NCI-H2227 (cell line): ENCODE measurements at regions not wholly inside any gene's neighbourhood (a gene's known extent, or its start where the extent isn't known, plus 50 kb on each side); places are given as distances from the start of the nearest gene placed in this dataset.

Source experiments
- DNase-seq: peaks from one replicate; lab custom pipeline; 2025; ENCODE audit not compliant: unreplicated experiment; lab: John Stamatoyannopoulos, UW

DNA sequence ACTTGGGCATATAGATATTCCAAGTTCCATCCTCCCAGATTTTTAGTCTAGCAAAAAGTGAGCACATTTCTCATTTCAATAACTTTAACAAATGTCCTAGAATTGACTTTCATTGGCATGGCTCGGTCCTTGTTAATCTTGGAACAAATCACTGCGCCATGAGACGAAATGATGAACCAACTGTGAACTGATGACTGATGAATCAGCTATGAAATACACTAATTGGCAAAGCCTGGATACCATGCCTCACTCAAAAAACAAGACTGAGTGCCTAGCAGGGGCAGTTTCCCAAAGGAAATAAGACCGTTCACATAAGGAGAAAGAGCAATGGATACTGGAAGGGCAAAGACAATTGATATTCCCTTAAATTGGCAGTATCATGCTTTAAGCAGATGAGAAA lies 248.6 kb upstream of the VEGFC start:
- DNase-seq: no peak

DNA sequence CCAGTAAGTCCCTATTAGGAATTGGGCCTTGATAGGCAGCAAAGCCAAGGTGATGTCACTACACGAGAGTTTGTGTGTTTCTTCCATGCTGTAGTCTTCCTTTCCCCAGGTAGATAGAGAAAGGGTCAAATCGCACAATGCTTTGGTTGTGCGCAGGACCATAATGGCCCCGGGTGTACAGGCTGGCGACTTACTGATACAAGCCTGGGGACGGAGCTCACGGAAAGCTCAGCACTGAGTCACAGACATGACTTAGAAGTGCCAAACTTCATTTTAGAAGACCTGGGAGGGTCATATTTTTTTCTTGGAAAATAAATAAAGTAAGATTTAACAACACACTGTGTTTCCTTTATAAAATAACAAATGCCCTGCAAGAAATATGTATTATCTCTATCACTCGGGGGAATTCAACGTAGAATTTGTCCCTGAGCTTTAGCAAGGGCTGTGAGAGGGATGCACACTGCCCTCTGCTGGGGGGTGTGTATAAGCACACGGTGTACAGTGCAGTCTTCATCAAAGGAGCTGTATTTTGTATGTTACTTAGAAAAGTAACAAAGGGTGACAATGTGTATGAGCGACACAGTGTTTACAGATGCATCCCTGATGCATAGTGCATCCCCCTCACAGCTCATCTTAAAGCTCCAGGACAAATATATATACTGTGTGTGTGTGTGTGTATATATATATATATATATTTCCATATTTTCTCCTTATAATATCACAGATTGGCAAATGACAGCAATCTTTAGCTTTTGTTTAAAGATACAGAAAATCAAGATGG lies 254.5 kb upstream of the VEGFC start:
- peak; percentile 43 for DNase-seq

DNA sequence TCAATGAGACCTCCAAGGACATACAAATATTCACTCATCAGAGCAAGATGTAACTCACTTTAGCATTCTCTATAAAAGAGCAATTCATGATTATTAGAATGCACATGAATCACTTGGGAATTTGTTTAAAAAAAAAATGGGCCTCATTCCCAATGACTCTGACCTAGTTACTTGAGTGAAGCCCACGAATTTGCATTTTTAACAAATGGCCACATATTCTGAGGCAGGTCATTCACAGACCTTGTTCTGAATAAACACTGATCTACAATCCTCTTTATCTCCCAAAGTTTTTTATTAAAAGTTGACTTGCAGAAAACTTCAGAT lies 255.1 kb upstream of the VEGFC start:
- no peak for DNase-seq

DNA sequence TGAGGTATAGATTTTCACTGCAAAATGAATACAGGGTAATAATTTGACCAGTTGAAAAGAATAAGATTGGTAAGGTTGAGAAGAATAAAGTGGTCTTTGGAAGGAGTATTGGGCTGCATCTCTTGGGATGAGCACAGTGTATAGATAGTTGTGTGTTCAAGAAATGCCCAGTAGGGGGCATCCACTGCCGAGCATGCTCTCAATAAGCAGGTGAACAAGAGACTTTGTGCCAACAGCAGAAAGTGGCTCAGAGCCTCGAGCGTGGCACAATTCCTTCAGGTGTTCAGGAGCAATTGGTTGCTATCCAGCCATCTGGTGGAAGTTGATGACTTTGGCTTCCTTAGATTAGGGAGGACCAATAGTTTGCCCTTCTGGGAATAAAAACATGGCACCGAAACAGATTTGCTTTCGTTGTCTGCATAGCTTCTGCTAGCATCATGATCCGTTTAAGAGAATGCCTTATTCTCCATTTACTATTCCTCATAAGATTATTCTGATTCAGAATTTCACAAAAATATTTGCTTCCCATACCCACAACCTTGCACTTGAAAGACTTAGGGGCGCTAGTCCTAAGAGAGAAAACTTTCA lies 258.1 kb upstream of the NEIL3 start:
- DNase-seq: peak; percentile 19

DNA sequence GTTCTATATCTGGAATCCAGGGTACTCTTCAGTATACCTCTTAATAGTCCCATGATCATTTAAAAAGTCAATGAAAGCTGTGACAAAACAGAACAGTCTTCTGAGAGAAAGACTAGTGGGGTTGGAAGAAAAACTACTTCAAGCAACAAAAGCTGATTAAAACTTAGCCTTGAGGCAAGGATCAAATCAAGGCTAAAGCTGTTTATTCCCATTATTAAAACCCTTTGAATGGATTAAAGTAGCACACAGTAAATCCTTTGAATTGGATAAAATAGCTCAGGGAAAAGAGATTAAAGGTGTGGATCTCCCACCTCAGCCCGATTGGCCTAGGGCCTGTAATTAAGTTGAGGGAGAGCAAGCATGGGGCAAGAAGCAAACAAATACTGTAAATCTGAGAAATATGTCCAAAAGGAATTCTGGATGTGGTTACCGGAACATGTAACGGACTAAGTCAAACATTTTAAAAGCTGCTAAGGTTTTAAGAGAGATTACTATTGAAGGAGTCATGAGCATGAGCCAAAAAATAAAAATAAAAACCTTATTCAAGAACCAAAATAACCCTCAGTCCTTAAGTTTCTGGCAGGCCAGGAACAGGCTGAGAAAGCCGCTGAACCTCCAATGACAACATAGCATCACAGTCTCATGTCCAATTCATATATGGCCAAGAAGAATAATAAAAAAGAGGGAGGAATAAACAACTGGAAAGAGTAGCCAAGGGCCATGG lies 257.3 kb upstream of the NEIL3 start:
- no peak for DNase-seq

DNA sequence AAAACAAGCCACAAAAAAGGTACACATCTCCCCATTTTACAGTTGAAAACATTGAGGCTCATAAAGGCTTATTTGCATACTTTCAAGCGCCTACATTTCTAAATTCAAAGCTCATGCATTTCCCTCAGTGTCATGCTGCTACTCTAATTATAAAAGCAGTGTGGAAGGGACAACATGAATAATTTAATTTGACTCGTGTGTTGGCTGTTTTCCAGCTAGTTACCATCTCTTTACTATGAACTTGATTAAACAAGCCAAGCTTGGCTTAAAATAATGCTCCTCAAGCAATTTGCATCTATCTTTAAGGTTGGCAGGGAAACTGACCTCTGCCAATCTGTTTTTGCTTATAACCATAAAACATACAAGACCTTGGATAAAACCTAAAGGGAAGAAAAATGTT lies 252.5 kb upstream of the NEIL3 start:
- no peak for DNase-seq

DNA sequence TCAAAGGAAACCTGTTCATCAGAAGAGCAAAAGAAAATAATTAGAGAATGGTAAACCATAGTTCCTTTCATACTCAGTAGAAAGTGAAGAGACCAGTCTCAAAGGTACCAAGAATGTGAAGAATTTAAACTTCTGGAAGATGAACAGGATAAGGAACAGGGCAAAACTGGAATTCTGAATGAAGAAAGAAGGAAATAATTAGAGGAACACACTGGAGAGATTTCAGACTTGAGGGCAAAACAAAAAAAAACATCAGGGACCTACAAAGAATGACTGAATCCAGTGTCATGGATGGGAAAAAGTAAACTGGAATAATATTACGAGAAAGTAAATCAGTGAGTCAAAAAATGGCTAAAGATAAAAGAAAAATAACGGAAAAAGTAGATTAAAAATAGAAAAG lies 245.6 kb upstream of the NEIL3 start:
- no peak for DNase-seq

DNA sequence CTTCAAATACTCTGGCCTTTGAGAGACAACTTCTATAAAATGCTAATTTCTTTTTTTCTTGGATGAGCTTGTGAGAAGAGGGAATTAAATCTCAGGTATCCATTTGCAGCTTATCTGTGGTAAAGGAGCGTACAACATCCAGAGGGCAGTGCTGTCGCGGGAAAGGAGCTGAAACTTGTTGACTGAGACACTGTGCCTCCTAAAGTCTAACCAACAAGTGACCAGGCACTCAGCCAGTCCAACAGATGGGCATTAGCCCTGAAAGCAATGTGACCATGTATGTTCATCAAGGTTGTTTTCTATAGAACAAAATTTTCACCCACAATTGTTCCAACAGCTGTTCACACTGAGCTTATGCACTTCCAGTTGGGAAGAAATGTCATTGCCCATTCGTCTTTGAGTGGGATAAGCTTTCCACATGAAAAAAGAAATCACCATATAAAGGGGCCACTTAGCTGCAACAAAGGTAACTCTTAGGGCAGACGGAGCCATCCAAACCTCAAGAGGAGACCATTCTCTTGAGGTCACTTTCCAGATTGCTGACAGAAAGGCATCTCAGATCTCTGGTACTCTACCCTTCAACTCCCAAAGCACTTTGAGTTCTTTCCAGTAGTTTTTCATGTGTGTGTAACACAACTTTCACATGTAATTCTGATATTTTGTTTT lies 244.8 kb upstream of the NEIL3 start:
- DNase-seq: no peak

DNA sequence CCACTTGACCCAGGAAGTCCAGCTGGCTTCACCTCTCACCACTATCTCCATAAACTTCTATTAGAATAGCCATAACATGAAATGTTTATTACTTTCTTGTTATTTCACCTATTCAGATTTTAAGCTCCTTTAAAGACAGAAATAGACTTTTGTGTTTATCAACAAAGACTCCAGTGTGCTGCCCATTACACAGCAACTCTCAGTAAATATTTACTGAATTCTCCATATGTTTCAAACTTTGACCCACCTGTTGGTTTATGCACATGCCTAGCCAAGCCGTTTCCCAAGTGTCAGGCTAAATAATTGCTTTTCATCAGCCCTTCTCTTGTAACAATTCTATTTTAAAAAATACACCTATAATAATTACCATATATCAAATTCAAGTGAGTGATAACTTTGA lies 242.9 kb upstream of the NEIL3 start:
- DNase-seq: no peak

DNA sequence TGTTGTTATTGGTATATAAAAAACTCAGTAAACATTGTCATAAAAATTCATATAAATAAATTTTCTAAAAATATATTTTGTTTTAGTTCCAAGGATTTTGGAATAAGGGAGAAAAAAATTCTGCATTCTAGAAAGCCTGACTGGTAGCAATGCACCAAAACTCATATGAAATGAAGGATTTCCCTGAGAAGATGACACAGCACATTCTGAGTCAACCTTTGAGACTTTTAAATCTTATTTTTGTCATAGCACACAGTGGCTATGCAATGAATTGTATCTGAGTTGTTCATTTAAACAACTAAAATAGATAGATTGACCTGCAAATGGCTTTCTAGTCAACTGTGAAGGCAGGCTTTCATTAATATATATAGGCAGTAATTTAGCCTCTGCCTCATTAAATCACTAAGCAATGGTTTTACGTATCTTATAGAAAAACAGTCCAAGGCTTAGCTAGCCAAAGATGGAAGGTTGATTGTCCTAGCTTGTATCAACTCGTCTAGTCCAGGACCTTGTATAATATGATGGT lies 239.1 kb upstream of the NEIL3 start:
- DNase-seq: no peak

DNA sequence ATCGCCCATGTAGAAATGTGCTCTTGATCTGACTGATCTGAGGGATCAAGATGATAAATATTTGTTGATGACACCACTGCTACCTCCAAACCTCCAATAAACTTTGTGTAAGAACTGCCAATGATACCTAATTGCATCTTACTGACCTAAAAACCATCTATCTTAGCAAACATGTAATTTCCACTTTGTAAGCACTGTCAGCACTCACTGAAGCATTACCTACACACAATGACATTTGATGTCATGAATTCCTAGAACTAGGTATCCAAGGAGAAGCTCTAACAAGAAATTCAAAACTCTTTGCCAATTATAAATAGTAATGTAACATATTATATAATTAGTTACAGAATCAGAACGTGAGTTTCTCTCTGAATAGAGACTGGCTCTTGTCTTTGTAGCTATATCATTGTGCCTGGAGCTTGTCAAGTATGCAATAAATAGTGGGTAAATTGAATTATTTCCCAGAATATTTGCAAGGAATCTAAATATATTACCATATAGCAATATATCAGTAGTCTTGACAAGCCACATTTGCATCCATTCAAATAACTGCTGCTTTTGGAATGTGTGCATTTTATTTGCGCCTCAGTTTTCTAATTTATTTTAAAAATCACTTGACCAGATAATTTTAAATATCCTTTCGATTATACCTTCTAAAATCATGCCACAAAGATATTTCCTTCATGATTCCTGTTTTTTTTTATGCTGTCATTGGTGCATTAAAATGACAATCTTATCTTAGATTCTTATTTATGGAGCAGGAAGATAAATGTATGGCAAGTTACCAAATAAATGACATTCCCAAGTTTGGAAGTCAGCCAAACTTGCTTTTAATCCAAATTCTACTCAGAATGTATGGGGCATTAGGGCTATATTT lies 232.3 kb upstream of the NEIL3 start:
- peak; percentile 13 for DNase-seq

DNA sequence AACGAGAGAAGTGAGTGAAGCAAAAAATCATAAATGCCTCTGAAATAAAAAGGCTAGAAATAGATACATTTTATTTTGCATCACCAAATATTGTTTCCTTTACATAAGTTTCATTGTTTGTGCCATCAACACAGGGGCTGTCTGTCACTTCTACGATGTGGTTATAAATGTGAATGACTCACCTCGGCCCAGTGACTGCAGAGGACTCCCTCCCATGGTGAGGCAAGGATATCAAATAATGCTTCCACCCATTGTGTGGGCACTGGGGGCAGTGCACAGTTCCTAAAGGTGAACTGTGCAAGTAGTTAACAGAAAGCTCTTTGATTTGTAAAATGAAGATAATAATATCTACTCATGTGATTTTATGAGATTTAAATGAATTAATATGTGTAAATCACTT lies 230.3 kb upstream of the NEIL3 start:
- no peak for DNase-seq

DNA sequence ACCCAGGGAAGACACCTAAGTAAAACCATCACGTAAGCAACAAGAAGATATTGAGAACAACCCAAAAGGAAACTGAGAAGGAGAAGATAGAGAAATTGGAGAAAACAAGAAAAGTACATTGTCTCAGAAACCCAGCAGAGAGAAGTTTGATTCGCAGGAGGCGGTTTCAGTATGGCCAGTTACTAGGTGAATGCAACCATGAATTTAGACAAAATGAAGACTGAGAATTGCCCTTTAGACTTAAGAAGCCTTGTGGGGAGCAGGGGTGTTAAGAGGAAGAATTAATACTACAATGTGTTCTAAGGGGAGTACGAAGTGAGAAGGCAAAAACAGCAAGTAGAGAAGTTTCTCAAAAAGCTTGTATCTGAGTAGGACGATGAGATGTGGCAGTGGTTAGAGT lies 229.3 kb upstream of the NEIL3 start:
- no peak for DNase-seq

DNA sequence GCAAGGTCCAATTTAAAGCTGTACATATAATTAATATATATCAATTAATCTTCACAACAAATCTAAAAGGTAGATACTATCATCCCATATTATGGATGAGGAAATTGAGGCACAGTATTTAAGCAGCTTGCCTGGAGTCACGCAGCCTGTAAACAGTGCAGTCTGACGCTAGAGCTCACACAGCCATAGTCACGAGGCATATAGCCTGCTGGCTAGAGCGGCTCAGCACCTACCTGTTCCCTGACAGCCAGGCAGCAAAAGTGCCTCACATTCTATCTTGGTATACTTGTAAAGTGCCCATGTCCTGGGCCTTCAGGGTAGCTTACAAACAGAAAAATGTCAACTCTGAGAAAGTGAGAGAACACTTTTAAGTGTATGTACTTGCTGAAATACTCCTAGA lies 222.6 kb upstream of the NEIL3 start:
- DNase-seq: no peak

DNA sequence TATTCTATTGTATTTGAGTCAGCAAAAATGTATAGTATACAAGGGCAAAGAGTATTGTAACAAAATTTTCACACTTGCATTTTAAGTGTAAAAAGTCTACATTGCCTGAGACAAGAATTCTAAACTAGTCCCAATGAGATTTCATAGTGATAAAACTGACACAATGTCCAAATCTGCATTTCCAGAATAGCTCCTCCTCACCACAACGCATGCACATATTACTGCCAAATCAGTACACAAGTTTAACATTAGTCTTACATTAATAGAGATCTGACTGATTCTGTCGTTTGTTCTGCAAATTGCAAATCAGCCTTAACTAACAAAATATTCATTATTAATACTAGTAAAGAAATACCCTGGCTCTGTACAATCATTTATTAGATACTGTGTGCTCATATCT lies 222.2 kb upstream of the NEIL3 start:
- no peak for DNase-seq

DNA sequence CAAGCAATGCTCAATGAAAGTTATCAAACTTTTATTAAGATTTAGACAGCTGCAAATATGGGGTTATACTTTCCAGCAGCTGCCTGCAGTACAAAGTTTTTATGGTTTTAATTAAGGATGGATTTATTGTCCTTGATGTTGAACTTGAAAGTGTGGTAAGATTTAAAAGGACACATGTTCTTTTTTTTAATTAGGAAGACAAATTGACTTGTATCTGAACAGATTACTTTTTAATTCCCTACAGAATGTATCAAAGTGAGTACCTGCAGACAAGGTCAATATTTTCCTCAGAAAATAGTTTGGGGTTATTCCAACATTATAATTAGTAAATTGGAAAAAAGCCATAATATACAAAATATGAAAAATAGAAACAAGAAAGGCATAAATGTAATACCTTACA lies 218.2 kb upstream of the NEIL3 start:
- DNase-seq: no peak

DNA sequence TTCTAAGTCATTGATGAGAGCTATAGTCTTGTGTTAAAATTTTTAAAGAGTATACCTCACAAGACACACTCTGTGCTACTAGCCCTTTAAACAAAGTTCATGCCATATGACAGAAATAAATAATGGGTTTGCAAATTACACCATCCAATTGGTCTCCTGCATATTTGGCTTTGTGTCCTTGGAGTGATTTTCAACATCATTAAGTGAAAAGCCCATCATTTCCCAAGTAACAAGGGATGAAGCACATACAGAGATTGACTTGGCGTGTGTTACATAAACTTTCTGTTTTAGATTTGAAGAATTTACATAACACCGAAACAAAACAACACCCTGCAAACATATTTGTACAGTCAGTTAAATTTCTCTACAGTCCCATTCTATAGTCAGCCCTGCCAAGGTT lies 216.9 kb upstream of the NEIL3 start:
- DNase-seq: no peak

DNA sequence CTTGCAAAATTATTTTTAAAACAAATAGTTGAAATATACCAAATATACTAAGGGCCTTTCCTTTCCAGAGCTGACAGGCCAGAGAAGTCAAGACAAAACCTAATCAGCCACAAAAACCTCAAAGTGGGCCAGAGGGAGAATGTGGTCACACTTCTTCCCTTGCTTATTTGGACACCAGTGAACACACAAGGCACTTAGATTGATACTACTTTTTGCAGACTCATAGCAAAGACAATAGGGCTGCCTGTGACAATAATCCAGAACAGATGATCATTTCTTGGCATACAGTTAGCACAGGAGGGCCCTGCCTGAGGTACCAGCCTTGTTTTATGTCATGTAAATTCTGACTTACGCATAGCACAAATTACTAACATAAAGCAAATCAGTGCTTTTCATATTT lies 215.7 kb upstream of the NEIL3 start:
- DNase-seq: no peak

DNA sequence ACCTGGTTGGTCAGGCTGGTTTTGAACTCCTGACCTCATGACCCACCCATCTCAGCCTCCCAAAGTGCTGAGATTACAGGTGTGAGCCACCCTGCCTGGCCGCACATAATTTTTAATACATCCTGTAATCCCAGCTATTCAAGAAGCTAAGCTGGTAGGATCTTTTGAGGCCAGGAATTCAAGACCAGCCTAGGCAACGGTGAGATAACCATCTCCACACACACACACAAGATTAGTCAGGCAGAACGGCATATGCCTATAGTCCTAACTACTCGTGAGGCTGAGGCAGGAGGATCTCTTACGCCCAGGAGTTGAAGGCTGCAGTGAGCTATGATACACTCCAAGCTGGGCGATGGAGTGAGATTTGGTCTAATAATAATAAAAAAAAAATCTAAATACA lies 212.4 kb upstream of the NEIL3 start:
- DNase-seq: no peak

DNA sequence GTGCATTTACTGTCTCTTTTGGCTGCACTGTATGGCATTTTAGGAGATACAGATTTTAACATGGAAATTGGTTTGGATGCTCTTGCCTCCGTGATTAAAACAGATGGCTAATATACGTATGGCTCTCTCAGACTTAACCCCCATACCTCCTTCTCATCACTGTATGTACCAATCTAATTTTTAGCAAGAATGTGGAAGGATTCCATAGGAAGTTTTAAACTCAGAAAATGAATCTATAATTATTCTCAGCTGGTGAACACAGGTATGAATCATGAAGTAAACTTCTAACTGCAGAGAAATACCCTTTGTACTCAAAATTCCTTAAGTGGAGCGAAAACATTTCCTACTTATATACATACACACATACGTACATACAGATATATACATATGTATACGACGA lies 210.5 kb upstream of the NEIL3 start:
- DNase-seq: no peak

DNA sequence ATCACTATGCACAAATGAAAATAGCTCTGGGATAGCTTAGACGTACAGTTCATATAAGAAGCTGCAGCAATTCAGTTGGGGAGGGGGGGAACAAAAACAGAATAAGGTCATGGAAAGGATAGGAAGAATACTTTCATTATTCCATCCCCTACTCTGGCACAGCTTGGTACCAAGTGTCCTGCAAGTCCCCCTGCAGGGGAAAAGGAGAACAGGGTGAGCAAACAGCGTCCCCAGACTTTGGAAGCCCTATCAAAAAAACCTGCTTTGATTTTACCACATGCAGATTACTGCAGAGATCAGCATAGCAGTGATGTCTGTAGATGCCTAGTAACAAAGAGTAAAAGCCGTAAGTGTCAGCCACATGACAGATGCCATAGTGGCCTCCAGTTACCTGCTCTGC lies 209.4 kb upstream of the NEIL3 start:
- DNase-seq: no peak
